Caki2 (cell line): ENCODE measurements at regions not wholly inside any gene's neighbourhood (a gene's known extent, or its start where the extent isn't known, plus 50 kb on each side); places are given as distances from the start of the nearest gene placed in this dataset.
"Not testable (repeated sequence)": the region's sequence is repeated elsewhere in the genome, so short reads cannot be mapped to it uniquely, and the experiment has no call there.

ENCODE experiments used
- DNase-seq: peaks from one replicate; pipeline ENCODE4 v3.0.0-alpha.2; 2015; ENCODE audit warnings: low read depth
- in situ Hi-C: cut with HindIII; loops from 2 replicates; pipeline ENCODE4 v1.10.0; 2016; ENCODE audit warnings: low sequenced_read_pairs, low pct_unique_long_range_greater_than_20kb, mixed read lengths

DNA sequence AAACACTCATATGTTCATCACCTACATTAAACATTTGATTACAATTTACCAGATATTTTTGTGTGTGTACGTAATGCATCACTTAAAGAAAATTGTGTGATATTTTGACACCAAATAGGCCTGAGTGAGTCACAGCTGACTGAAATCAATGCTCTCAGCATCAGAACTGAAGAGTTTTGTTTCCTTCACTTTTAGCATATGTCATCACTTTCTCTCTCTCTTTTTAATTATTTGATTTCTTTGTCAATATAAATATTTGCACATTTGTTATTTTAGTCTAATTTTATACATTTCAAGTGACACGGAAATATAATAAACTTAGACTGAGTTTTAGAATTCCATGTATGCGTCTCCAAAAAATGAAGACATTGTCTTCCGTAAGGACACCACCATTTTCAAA, 545.3 kb downstream of the PTPRC start:
- in situ Hi-C loops, result no loop called here
- no peak for DNase-seq

DNA sequence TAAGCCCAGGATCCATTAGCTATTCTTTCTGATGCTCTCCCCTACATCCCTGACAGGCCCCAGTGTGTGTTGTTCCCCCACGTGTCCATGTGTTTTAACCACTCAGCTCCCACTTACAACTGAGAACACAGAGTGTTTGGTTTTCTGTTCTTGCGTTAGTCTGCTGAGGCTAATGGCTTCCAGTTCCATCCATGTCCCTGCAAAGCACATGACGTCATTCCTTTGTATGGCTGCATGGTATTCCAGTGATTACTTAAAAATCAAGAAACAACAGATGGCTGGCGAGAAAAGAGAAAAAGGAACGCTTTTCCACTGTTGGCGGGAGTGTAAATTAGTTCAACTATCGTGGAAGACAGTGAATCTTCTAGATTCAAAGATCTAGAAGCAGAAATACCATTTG, 556.0 kb downstream of the PTPRC start:
- DNase-seq, result no peak
- in situ Hi-C loops, result no loop called here

DNA sequence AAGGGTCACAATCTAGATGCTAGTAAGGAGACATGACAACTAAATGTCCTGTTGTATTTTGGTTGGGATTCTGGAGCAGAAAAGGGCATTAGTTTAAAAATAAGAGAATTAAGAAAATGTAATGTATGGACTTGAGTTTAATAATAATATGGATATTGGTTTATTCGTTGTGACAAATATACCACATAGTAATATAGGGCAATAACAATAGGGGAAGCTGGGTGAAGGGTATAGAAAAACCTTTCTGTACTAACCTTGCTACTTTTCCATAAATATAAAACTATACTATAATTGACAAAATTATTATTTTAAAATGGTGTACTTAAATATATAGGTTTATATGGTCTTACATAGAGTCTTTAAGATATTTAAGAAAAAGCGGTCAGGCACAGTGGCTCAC, 558.9 kb downstream of the PTPRC start:
- no peak for DNase-seq
- in situ Hi-C loops, result no loop called here

DNA sequence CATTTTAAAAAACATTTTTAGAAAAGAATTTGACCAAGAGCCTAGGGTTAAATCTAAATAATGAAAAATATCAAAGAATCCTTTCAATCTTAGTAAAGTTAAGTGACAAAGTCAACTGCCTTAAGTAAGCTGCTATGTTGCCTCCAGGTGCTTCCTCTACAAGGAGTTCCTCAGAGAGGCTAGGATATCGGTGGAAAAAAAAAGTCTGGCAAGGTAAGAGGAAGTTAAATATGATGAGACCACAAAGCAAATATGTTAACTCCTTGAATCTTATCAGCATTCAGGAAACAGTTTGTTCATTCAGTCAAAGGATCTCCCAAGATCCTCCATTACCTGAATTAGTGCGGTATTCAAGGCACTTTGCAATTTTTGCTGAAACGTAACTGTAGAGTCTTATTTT, 563.5 kb downstream of the PTPRC start:
- in situ Hi-C loops, result no loop called here
- DNase-seq, result no peak

DNA sequence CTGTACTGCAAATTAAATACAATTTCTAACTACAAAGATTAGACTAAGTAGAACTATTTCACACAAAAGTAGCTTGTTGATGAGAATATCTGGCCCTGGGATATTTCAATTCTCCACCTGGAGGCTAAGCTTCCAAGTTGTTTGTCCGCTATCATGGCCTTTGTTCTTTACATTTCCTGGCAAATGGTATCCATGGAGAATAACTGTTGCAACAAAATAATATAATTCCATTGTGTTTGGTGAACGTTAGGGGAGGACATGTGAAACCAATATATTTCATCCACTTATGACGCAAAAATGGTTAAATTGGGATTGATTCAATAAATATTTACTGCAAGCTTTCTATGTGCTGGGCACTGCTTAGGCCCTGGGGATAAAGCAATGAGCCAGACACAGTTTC, 565.4 kb downstream of the PTPRC start:
- in situ Hi-C loops, result no loop called here
- DNase-seq, result no peak

DNA sequence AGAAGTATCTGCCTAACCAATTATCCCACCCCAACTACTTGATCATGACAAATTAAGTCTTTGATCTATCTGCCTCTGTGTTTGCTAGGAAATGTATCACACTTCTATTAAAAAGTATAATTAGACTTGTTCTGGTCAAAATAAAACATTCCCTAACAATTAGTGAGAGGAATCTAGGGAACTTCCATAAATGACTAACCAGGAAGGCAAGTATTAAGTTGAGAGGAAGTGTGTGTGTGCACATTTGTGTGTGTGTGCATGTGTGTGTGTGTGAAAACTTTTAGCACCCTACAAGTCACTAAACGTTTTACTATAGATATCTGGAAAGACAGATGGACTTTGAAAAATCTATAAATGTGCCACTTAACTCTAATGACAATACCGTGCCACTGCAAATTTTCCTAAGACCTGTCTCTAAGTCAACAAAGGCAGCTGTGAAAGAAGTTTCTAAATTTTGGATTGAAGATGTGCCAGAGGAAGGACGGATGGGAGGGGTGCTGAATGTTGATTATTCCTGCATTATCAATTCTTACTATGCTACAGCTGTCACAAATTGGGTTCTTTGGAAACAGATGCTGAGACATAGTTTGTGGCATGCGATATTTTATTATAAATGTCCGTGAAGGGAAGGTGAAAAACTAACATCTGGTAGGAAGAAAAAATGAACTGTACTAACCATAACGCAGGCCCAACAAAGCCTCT, 567.1 kb downstream of the PTPRC start:
- no peak for DNase-seq
- in situ Hi-C loops, result no loop called here

DNA sequence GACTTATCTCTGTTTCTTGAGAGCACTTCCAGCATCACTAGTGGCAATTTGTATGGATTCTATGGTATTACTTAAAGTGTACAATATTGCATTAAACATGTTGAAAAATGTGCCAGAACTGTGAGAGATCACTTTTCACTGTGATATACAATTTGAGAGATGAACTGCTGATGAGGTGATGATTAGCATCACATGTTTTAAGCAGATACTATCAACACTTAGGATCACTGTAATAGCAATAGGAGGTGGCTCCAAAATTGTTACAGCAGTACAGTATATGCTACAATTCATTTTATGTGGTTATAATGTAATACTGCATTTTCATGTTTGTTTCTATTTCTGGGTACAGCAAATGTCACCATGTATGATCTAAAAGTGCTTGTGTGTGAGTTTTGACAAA, 570.0 kb downstream of the PTPRC start:
- in situ Hi-C loops, result no loop called here
- DNase-seq, result no peak

DNA sequence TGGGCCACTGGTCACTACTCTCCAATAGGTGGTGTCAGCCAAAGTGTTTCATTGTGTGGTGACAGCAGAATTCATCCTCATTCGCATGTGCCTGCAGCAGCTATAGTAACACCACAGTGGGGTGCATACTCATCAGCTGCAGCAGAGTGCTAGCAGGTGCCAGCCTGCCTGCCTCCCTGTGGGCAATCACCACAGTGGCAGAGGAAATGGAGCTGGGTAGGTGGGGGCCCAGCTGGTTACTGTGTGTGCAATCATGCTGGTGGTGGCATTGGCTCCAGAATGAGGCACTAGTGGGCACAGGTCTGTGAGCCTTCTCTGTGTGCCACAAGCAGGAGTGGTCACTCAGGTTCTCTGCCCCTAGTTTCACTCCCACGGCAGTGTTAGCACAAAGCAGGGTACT, 579.2 kb downstream of the PTPRC start:
- no peak for DNase-seq
- in situ Hi-C loops, result no loop called here

DNA sequence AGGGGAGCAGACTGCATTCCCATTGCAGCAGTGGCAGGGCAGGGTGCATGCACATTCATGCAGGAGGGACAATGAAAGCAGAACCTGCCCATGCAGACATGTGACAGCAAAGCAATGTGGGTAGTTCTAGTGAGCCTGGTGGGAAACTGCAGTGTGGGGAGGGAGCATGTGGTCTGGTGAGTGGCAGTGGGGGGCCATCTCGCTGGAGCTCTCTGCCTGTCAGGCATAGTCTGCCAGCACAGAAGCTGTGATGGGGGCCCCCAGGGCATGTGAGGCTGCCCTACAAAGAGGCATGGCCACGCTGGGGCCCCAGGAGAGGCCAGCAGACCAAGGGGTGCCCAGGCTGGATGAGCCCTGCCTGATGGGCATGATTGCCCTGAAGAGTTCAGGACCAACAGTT, 579.7 kb downstream of the PTPRC start:
- DNase-seq, result no peak
- in situ Hi-C loops, result no loop called here

DNA sequence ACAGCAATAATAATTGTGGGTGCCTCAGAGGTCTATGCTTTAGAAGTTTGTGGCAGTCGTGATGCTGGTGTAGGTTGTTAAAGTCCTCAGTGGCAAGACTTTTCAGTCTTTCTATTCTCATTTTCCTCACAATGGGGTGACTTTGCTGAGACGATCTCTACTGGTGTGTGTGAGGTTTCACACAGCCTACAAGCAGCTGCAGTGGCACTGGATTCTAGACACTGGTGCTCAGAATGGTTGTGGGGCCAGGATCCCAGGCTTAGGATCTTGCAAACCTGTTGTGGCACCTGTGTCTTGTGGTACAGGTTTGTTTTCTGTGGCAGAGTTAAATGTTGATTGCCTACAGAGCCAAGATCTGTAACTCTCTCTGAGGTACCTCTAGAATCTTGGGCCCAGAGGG, 581.2 kb downstream of the PTPRC start:
- no peak for DNase-seq
- in situ Hi-C loops, result no loop called here

DNA sequence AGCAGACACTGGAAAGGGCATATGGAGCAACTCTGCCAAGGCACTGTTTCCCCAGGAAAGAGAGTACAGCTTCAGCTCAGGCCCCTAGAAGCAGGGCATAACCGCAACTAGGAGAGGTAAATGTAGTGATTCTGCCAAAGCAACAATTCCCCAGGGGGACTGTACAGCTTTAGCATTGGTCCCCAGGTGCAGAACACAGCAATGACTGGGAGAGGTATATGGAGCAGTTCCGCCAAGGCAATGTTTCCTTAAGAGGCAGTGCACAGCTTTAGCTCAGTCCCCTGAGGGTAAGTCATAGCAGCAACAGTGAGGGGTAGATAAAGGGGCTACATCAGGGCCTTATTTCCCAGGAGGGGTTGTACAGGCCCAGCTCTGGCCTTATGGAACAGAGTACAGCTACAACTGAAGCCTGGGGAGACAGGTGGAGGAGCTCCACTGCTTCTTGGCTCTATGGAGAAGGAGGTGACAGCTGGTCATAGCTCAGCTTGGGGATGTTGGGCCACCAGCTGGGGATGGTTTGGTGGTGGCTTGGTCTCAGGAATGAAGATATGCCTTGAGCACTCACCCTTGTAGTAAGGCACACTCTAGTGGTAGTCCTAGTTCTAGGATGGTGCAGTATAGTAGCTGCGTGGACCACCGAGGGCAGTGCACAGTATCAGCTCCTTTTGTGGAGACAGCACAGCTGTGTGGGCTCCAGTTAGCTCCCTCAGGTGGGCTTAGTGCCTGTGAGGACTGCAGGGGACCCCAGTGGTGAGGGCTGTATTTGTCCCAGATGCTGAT, 582.7 kb downstream of the PTPRC start:
- in situ Hi-C loops, result no loop called here
- no peak for DNase-seq

DNA sequence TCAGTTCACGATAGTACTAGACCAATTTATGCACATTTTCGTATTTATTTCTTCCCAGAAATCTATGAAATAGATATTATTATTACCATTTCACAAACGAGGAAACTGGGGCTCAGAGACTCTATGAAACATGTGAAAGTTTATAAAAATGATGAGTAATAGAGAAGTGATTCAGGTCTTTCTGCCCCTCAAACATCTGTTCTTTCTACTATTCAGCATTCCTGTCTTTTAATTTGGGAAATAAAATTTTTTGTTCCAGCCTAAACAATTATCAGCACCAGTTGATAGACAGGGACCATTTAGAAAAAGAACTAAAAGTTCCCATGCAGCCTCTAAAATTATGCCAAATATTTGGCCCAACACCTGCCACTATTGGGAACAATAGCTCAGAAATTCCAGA, 585.1 kb downstream of the PTPRC start:
- no peak for DNase-seq
- in situ Hi-C loops, result no loop called here

DNA sequence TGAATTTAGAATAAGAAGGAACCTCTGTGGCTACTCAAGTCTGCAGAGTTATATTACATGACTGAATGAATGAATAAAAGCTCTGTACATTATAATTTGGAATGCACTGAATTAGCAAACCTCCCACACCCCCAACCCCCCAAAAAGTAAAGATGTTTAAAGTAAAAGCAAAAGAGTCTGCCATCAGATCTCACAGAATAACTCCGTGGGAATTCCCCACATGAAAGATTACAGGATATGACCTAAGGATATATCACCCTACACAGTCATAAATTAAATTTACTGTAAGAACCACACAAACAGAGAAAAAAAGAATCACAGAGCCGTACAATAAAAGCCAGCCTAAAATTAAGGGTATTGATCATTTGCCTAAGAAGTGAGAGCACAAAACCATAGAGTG, 587.3 kb downstream of the PTPRC start:
- no peak for DNase-seq
- in situ Hi-C loops, result no loop called here

DNA sequence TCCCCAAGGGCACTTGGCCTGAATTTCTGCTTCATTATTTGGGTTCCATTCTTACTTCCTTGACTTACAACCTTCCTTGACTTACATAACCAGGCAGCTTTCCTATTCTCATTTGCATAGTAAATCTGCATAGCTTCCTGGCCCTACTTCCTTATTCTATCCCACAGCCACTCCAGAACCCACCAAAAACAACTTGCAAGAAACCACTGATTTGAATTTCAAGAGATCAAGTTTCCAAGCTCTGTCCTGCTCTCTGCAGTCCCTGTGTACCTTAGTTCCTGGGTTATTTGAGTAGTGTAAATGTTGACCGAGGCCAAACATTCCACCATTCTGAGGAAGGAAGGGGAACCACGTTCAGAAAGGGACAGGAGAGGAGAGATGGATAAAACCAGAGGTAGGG, 603.3 kb downstream of the PTPRC start:
- in situ Hi-C loops, result no loop called here
- DNase-seq, result no peak

DNA sequence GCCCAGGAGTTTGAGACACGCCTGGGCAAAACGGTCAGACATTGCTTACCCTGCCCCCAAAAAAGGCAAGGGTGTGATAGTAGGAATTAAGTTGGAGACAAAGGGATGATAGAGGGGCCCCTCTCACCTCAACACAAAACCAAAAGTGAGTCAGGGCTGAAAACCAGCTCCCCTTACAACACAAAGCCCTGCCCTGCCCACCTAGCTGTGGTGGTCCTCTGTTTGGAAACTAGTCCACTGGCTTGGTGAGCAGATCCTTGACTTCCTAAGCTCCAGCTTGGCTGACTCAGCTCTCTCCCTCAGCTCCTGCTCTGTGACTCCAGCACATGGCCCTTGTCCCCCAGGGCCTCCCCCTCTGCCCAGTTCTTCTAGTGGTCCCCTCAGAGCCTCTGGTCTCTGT, 603.8 kb downstream of the PTPRC start:
- in situ Hi-C loops, result no loop called here
- no peak for DNase-seq

DNA sequence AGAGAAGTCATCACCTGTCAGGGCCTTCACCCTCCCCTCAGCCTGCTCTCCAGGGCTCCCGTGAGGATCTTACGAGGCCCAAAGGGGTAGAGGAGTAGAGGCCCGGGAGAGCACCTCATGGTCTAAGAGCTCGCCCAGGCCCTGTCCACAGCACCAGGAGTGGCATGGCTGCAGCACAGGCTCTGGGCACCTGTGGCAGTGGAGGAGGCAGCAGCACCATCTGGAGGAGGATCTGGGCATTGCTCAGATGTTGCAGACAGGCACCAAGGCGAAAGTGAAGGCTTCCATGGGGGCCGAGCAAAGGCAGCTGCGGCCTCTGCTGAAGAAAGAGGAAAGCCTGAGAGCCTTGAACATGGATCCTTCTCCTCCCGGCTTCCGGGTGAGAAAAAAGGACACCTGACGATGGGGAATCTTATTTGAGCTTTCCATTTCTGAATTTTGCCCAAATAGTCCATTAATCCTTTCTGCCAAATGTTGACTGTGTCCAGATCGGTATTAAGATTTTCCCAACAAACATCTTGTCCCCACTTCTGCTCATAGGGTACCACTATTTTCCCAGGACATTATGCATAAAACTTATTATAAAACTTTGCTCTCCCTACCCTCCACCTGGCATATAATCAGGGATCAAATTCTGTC, 604.7 kb downstream of the PTPRC start:
- peak; percentile 23 for DNase-seq
- in situ Hi-C loops, result no loop called here

DNA sequence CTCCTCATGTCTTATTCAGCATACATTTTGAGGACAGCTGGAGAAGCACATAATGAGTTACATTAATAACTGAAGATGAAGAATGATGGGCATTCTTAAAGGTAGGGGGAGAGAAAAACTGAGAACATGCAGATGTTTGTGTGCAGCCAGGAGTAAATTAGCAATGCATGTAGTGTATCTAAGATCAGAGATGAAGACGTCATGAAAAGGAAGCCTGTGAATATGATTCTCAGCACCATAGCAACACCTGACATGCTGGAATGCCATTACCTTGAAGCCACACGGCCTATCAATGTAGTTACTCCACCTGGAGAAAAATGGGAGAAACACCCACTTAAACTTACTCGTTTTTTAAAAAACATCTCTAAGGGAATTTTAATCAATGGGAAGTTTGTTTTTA, 607.1 kb downstream of the PTPRC start:
- DNase-seq, result no peak
- in situ Hi-C loops, result no loop called here

DNA sequence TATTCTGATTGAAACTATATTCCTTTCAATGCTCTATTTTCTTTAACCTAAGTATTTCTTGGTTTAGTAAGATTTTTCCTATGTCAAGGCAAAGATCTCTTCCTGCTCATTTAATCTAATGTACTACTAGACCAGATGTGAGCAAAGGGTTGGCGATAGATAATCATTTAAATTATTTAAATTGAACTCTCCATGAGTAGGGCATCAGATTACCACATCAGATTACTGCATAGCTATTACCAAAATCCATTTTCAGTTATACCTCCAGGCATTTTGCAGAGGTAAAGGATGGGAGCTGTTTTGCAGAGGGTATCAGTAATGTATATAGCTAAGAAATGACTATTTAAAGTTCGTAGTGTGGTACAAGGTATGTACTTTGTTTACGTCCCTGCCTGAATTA, 607.9 kb downstream of the PTPRC start:
- DNase-seq, result no peak
- in situ Hi-C loops, result no loop called here

DNA sequence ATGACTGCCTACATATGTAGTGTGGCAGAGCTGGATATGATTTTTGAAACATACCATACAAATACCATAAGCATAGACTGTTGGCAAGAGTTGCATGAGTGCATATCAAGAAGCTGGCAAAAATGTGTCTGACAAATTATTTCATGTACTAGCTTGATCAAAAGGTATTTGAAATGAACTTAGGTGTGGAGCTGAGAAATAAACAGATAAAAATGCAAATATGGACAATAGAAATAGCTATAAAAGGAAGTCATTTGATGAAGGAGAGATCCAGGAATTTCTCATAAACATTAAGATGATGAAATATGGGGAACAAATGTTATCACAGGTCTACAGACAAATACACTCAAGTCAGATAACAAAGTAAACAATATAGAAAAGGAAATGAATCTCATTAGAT, 609.1 kb downstream of the PTPRC start:
- in situ Hi-C loops, result no loop called here
- DNase-seq, result no peak

DNA sequence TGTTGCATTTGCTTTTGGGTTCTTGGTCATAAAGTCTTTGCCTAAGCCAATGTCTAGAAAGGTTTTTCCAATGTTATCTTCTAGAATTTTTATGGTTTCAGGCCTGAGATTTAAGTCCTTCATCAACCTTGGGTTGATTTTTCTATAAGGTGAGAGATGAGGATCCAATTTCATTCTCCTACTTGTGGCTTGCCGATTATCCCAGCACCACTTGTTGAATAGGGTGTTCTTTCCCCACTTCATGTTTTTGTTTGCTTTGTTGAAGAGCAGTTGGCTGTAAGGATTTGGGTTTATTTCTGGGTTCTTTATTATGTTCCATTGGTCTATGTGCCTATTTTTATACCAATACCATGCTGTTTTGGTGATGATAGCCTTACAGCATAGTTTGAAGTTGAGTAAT, 615.2 kb downstream of the PTPRC start:
- DNase-seq, in situ Hi-C loops: not testable (repeated sequence)
